ACC112 (cell line): ENCODE measurements at regions not wholly inside any gene's neighbourhood (a gene's known extent, or its start where the extent isn't known, plus 50 kb on each side); places are given as distances from the start of the nearest gene placed in this dataset.

Source experiments
- H2AFZ ChIP-seq: fragments of 200-600 bp; sonication (generic); one replicate; pipeline ENCODE4 v1.6.0; 2017; ENCODE audit warnings: antibody characterized with exemption, low read length; ENCODE audit not compliant: unreplicated experiment
- H3K27ac ChIP-seq: fragments of 200-600 bp; sonication (generic); 2 replicates; pipeline ENCODE4 v1.5.1; 2014; ENCODE audit warnings: low read depth, mild to moderate bottlenecking, antibody characterized with exemption, low read length, moderate library complexity
- H3K27me3 ChIP-seq: fragments of 200-600 bp; sonication (generic); 2 replicates; pipeline ENCODE4 v1.6.1; 2014; ENCODE audit warnings: mild to moderate bottlenecking, antibody characterized with exemption, low read length, moderate library complexity, mixed read lengths; ENCODE audit not compliant: insufficient read depth
- H3K36me3 ChIP-seq: fragments of 200-600 bp; sonication (generic); 2 replicates; pipeline ENCODE4 v1.6.1; 2016; ENCODE audit warnings: mild to moderate bottlenecking, antibody characterized with exemption, low read length, moderate library complexity, mixed read lengths; ENCODE audit not compliant: insufficient read depth
- H3K4me1 ChIP-seq: fragments of 200-600 bp; sonication (generic); one replicate; pipeline ENCODE4 v1.6.1; 2016; ENCODE audit warnings: low read length, mixed read lengths; ENCODE audit not compliant: insufficient read depth, unreplicated experiment, control insufficient read depth
- H3K4me3 ChIP-seq: fragments of 200-600 bp; sonication (generic); 2 replicates; pipeline ENCODE4 v1.5.1; 2014; ENCODE audit warnings: mild to moderate bottlenecking, low read depth, low read length
- H3K79me2 ChIP-seq: fragments of 200-600 bp; sonication (generic); one replicate; pipeline ENCODE4 v1.6.0; 2016; ENCODE audit warnings: low read length; ENCODE audit not compliant: control insufficient read depth, unreplicated experiment, insufficient read depth

DNA sequence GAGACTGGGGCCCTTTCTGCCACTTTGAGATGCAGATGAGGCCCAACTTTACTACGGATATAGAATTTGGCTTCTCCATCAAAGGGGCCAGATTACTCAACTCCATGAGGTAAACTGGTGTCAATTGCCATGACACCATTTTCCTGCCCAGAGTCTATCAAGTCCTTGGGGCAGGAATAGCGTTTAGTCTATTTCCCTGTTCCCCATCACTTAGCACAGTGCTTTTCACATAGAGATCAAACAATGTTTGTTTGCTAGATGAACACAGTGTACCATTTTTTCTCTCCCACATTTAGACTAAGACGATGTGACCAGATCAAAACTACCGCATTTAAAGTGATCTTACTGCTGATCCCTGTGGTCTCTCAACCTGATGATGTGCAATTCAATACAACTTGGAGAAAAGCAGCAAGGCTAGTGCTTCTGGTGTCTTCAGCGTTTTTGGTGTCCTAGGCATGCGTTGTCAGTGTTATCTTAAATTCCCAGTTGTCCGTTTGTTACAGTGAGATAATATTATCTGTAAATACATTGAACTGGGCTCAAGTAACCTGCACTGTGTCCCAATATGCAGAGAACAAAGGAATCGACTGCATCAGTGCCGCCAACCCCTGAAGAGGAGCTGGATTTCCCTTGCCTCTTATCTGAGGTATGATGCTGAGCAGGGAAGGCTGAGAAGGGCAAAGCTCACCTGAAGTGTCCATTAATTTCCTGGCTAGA is 446.2 kb downstream of the PLK2 start:
- Histone ChIP-seq H3K79me2 (no peaks in the 10 kb centered on the region), H2AFZ (no peak overlapping the region), H3K27me3 (no peaks in the 10 kb centered on the region), H3K4me1 (no peaks in the 10 kb centered on the region), H3K4me3 (no peak overlapping the region), H3K36me3 (no peaks in the 10 kb centered on the region), H3K27ac (no peak overlapping the region)

DNA sequence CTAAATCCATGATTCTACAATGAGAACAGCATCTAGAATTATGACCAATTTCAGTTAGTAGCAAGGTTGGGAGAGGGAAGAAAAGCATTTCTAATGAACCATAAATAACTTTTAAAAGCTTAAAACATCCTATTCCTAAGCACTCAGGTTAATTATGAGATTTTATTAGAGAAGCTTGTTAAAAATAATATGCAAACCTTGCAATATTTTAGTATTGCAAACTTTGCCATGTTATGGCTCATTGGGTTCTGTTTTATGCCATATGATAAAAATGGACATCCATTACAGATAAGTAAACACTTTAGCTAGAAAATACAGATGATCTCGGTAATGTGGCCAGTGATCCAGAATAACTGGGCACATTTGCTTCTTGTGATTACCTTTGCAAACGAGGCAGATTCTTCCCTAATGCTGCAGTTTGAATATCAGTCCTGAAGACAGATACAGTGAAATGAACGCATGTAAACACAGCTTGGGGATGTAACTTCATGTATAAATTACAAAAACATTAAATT is 447.0 kb downstream of the PLK2 start:
- no peaks in the 10 kb centered on the region for H3K36me3 ChIP-seq
- H2AFZ ChIP-seq, result no peak overlapping the region
- H3K27ac ChIP-seq, result no peak overlapping the region
- no peaks in the 10 kb centered on the region for H3K79me2 ChIP-seq
- H3K4me3 ChIP-seq, result no peak overlapping the region
- H3K4me1 ChIP-seq, result no peaks in the 10 kb centered on the region
- H3K27me3 ChIP-seq, result no peaks in the 10 kb centered on the region

DNA sequence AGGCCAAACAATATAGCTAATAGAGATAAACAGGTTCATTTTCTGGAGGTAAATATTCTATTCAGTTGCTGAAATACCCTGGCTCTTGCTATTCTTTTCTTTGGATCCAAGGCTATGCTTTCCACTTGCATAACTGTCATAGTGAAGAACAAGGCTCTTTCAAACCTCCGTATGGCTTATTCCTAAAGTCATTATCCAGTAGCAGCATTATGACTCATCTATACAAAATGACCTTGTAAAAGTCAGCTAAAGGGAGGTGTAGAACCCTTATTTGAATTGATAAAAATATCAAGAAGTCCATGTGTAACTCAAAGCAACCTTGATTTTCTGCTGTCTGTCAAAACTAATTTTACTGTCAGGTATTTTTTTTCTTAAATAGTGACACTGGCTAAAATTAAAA is 447.8 kb downstream of the PLK2 start:
- Histone ChIP-seq H3K4me1 (no peaks in the 10 kb centered on the region), H3K36me3 (no peaks in the 10 kb centered on the region), H3K79me2 (no peaks in the 10 kb centered on the region), H3K27ac (no peak overlapping the region), H3K27me3 (no peaks in the 10 kb centered on the region), H2AFZ (no peak overlapping the region), H3K4me3 (no peak overlapping the region)

DNA sequence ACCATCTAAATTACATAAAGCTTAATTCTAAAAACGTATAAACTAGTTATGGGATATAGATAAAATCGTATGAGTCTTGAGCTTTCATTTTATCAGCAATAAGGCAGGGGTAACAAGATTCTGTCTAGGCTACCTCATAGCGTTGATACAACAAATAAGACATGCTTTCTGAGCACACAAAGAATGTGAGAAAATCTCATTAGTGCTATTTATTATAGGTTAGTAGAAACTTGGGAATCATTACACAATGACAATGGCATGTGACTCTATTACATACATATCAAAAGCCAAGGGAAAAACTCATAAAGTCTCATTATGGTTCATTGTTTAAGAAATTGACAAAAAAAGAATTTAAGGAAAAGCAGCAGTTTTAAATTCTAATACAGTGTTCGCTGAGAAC is 448.6 kb downstream of the PLK2 start:
- Histone ChIP-seq H3K36me3 (no peaks in the 10 kb centered on the region), H3K27ac (no peak overlapping the region), H3K27me3 (no peaks in the 10 kb centered on the region), H3K79me2 (no peaks in the 10 kb centered on the region), H2AFZ (no peak overlapping the region), H3K4me1 (no peaks in the 10 kb centered on the region), H3K4me3 (no peak overlapping the region)

DNA sequence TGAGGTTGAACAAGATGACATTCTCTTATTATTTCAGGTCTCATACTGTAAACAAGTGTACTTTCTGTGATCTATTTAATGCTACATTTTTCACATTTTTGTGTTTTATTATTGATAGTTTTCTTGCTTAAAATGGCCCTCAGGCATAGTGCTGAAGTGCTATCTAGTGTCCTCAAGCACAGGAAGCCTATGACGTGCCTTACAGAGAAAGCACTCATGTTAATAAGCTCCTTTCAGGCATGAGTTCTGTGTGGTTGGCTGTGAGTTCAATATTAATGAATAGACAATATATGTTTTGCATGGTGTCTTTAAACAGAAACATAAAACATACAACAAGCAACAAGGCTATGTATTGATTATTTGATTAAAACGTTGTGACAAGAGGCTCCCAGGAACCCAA is 450.1 kb downstream of the PLK2 start:
- no peak overlapping the region for H3K4me3 ChIP-seq

DNA sequence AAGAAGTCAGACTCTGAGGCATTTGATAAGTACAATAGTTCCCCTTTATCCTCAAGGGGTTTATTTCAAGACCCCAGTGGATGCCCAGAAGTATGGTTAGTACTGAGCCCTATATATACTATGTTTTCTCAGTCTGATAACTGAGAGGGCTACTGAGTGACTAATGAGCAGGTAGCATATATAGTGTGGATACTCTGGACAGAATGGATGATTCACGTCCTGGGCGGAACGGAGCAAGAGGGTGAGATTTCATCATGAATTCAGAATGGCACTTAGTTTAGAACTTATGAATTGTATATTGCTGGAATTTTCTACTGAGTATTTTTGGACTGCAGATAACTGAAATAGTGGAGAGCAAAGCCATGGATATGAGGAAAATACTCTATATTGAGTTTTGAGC is 457.6 kb downstream of the PLK2 start:
- Histone ChIP-seq H3K4me3 (no peak overlapping the region), H3K4me1 (peaks cover 9% of the 10 kb centered on the region), H2AFZ (no peak overlapping the region), H3K36me3 (no peaks in the 10 kb centered on the region), H3K79me2 (no peaks in the 10 kb centered on the region), H3K27ac (no peak overlapping the region), H3K27me3 (no peaks in the 10 kb centered on the region)

More for the DNA sequence above, 450.1 kb downstream of the PLK2 start:
- Histone ChIP-seq H3K36me3 (no peaks in the 10 kb centered on the region), H3K4me1 (no peaks in the 10 kb centered on the region), H3K27me3 (no peaks in the 10 kb centered on the region), H2AFZ (no peak overlapping the region), H3K27ac (no peak overlapping the region), H3K79me2 (no peaks in the 10 kb centered on the region)

DNA sequence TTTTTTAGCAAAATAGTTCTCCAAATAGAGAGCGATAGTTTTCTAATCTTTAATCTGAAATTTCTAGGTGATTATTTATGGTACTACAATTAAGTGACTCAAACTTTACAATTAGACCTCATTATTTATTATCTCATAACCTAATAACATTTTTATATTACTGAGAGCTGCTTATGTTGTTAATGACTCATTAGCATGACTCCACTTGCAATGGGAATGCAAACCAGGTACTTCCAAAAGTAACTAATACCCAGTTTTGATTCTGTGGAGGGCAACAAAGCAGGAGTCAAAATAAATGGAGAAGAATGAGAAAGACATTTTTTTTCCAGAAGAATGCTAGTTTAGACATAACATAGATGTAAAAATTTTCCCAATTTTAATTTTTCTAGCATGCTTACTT is 466.0 kb downstream of the PLK2 start:
- H3K27ac ChIP-seq, result no peak overlapping the region
- H3K4me1 ChIP-seq, result no peaks in the 10 kb centered on the region
- no peaks in the 10 kb centered on the region for H3K79me2 ChIP-seq
- H2AFZ ChIP-seq, result no peak overlapping the region
- H3K27me3 ChIP-seq, result no peaks in the 10 kb centered on the region
- no peak overlapping the region for H3K4me3 ChIP-seq
- H3K36me3 ChIP-seq, result no peaks in the 10 kb centered on the region

DNA sequence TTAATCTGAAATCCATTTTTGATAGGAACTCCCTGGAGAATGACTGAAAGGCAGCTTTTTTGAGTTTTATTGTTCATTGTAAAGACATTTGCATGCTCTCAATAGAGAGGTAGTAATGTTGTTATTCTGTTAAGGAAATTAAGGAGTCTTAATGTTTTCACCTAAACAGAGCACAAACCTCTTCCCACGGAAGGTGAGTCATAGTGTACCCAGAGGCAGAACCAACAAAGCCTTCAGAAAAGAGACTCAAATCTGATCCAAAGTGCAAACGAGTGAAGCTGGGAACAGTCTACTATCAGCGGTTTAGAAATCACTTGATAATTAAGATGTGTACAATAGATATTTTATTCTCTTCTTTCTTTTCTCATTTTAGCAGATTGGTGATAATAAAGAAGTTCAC is 470.5 kb downstream of the PLK2 start:
- no peaks in the 10 kb centered on the region for H3K27me3 ChIP-seq
- H3K4me1 ChIP-seq, result no peaks in the 10 kb centered on the region
- H3K79me2 ChIP-seq, result no peaks in the 10 kb centered on the region
- H3K27ac ChIP-seq, result no peak overlapping the region
- H3K36me3 ChIP-seq, result no peaks in the 10 kb centered on the region
- no peak overlapping the region for H2AFZ ChIP-seq
- no peak overlapping the region for H3K4me3 ChIP-seq

DNA sequence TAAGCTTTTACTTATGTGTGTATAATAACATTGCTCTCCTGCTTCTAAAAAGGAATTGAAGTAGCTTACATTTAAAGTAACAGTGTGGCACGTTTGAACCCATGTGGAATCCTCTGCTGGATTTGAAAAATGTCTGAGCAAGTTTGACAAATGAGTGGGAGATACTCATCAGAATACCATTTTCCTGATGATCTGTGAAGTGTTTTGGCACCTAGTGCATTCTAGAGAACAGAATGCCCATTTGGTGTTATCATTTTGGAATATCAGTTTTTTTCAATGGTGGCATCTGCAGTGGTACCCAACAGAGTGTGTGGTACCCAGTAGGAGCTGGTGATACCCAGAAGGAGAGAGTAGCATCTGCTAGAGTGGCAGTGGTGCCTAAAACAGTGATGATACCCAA is 471.1 kb downstream of the PLK2 start:
- Histone ChIP-seq H3K4me1 (no peaks in the 10 kb centered on the region), H3K36me3 (no peaks in the 10 kb centered on the region), H3K27ac (no peak overlapping the region), H3K27me3 (no peaks in the 10 kb centered on the region), H2AFZ (no peak overlapping the region), H3K4me3 (no peak overlapping the region), H3K79me2 (no peaks in the 10 kb centered on the region)

DNA sequence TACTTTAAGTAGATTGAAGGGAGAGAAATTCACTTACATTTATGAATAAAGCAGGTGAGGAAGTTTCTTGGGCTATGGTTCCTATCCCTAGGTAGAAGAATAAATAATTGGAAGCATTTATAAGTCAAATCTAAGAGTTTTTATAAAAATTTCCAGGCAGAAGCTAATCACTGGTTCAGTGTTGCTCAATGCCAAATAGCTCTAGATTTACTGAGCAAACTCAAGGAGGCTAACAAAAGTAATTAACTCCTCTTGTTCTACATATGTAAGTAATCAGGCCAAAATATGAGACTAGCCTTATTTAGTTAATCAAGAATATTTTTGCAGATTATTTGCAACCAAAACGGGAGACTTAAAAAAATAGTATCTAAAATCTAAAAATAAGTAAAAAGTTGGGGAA is 472.3 kb downstream of the PLK2 start:
- H3K27ac ChIP-seq, result no peak overlapping the region
- no peaks in the 10 kb centered on the region for H3K79me2 ChIP-seq
- no peak overlapping the region for H3K4me3 ChIP-seq
- H2AFZ ChIP-seq, result no peak overlapping the region
- H3K36me3 ChIP-seq, result no peaks in the 10 kb centered on the region
- no peaks in the 10 kb centered on the region for H3K4me1 ChIP-seq
- no peaks in the 10 kb centered on the region for H3K27me3 ChIP-seq

DNA sequence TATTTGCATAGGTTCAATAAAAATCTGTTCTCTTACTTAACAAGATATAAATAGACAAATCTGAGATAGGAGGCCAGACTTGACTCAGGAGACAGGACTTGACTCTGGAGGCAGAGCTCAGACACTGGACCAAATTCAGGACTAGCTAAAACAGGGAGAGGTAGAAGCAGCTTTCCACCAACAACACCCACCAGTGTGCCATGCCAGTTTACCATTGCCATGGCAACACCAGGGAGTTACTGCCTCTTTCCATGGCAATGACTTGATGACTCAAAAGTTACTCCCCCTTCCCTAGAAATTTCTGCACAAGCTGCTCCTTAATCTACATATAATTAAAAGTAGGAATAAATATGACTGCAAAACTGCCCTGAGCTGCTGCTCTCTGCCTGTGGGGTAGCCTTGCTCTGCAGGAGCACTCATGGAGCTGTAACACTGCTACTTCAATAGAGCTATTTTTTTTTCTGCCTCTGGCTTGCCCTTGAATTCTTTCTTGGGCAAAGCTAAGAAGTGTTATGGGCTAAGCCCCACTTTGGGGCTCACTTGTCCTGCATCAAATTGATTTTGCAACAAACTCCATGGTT is 473.0 kb downstream of the PLK2 start:
- Histone ChIP-seq H3K4me1 (no peaks in the 10 kb centered on the region), H3K79me2 (no peaks in the 10 kb centered on the region), H3K4me3 (no peak overlapping the region), H2AFZ (no peak overlapping the region), H3K27me3 (no peaks in the 10 kb centered on the region), H3K36me3 (no peaks in the 10 kb centered on the region), H3K27ac (no peak overlapping the region)
